HL-60 (cell line): ENCODE measurements at regions not wholly inside any gene's neighbourhood (a gene's known extent, or its start where the extent isn't known, plus 50 kb on each side); places are given as distances from the start of the nearest gene placed in this dataset.
"Not testable (repeated sequence)": the region's sequence is repeated elsewhere in the genome, so short reads cannot be mapped to it uniquely, and the experiment has no call there.

Experiments used
- DNase-seq, 2 experiments: peaks; one replicate each; pipeline ENCODE4 v3.0.0-alpha.2; 2010 to 2020; ENCODE audit warnings: low read depth in 1 of 2, low spot score in 1 of 2
- H3K27ac ChIP-seq: fragments of 250-450 bp; sonication (Bioruptor Pico); replicated peaks from 2 replicates; pipeline ENCODE4 v1.5.1; 2020; ENCODE audit warnings: mild to moderate bottlenecking, moderate library complexity
- H3K27me3 ChIP-seq: fragments of 250-450 bp; sonication (Bioruptor Pico); 2 replicates; pipeline ENCODE4 v1.5.1; 2021; ENCODE audit warnings: mild to moderate bottlenecking, moderate library complexity; ENCODE audit not compliant: insufficient read depth, poor library complexity, severe bottlenecking
- H3K4me3 ChIP-seq: replicated peaks from 2 replicates; pipeline ENCODE4 v1.5.1; 2011; ENCODE audit warnings: mild to moderate bottlenecking, control low read depth, low read length; ENCODE audit not compliant: insufficient read depth
- GABPA ChIP-seq: IDR thresholded peaks from 2 replicates; pipeline ENCODE4 v1.6.1; 2012; ENCODE audit warnings: low read depth
- POLR2AphosphoS5 ChIP-seq: IDR thresholded peaks from 2 replicates; pipeline ENCODE4 v1.6.1; 2012; ENCODE audit warnings: low read depth
- SPI1 ChIP-seq: IDR thresholded peaks from 2 replicates; pipeline ENCODE4 v1.6.1; 2012; ENCODE audit warnings: low read depth, mild to moderate bottlenecking, borderline replicate concordance
- TF ChIP-seq, protein P1 (sequence below): IDR thresholded peaks from 2 replicates; pipeline ENCODE4 v1.6.1; 2012; ENCODE audit warnings: low read depth; ENCODE audit not compliant: insufficient replicate concordance
- TF ChIP-seq, protein P2 (sequence below): IDR thresholded peaks from one replicate; pipeline ENCODE4 v1.5.1; 2011; ENCODE audit warnings: low read length, control low read depth, inconsistent platforms; ENCODE audit not compliant: insufficient read depth

DNA sequence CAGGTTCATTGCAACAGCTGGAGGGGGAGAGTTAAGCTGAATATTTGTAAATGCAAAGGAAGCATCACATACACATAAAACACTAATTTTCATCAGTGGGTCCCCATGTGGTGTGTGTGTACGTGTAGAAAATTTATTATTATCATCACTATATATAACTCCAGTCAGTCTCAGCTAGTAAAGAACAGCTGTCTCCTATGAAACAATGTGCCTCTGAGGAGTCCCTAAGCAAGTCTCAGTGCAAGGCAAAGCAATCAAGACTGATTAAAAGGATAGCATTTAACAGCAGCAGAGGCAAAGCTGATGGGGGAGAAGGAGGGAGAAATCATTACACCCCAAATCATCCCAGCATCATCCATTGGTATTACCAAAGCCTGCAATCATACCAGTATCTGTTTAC lies 104.2 kb upstream of the MARCHF11 start:
- Histone ChIP-seq H3K27me3 (no peaks in the 10 kb centered on the region), H3K4me3 (no peak overlapping the region), H3K27ac (no peak overlapping the region)
- no peak for DNase-seq
- TF ChIP-seq, protein P1, sequence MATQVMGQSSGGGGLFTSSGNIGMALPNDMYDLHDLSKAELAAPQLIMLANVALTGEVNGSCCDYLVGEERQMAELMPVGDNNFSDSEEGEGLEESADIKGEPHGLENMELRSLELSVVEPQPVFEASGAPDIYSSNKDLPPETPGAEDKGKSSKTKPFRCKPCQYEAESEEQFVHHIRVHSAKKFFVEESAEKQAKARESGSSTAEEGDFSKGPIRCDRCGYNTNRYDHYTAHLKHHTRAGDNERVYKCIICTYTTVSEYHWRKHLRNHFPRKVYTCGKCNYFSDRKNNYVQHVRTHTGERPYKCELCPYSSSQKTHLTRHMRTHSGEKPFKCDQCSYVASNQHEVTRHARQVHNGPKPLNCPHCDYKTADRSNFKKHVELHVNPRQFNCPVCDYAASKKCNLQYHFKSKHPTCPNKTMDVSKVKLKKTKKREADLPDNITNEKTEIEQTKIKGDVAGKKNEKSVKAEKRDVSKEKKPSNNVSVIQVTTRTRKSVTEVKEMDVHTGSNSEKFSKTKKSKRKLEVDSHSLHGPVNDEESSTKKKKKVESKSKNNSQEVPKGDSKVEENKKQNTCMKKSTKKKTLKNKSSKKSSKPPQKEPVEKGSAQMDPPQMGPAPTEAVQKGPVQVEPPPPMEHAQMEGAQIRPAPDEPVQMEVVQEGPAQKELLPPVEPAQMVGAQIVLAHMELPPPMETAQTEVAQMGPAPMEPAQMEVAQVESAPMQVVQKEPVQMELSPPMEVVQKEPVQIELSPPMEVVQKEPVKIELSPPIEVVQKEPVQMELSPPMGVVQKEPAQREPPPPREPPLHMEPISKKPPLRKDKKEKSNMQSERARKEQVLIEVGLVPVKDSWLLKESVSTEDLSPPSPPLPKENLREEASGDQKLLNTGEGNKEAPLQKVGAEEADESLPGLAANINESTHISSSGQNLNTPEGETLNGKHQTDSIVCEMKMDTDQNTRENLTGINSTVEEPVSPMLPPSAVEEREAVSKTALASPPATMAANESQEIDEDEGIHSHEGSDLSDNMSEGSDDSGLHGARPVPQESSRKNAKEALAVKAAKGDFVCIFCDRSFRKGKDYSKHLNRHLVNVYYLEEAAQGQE = no peak
- TF ChIP-seq, protein P2, sequence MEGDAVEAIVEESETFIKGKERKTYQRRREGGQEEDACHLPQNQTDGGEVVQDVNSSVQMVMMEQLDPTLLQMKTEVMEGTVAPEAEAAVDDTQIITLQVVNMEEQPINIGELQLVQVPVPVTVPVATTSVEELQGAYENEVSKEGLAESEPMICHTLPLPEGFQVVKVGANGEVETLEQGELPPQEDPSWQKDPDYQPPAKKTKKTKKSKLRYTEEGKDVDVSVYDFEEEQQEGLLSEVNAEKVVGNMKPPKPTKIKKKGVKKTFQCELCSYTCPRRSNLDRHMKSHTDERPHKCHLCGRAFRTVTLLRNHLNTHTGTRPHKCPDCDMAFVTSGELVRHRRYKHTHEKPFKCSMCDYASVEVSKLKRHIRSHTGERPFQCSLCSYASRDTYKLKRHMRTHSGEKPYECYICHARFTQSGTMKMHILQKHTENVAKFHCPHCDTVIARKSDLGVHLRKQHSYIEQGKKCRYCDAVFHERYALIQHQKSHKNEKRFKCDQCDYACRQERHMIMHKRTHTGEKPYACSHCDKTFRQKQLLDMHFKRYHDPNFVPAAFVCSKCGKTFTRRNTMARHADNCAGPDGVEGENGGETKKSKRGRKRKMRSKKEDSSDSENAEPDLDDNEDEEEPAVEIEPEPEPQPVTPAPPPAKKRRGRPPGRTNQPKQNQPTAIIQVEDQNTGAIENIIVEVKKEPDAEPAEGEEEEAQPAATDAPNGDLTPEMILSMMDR = no peak
- no peak for TF ChIP-seq GABPA
- TF ChIP-seq POLR2AphosphoS5 = no peak
- TF ChIP-seq SPI1 = no peak

DNA sequence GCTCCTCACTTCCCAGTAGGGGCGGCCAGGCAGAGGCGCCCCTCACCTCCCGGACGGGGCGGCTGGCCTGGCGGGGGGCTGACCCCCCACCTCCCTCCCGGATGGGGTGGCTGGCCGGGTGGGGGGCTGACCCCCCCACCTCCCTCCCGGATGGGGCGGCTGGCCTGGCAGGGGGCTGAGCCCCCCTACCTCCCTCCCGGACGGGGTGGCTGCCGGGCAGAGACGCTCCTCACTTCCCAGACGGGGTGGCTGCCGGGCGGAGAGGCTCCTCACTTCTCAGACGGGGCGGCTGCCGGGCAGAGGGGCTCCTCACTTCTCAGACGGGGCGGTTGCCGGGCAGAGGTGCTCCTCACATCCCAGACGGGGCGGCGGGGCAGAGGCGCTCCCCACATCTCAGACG lies 97.3 kb upstream of the MARCHF11 start:
- DNase-seq, H3K27ac ChIP-seq, H3K4me3 ChIP-seq, H3K27me3 ChIP-seq: not testable (repeated sequence)

DNA sequence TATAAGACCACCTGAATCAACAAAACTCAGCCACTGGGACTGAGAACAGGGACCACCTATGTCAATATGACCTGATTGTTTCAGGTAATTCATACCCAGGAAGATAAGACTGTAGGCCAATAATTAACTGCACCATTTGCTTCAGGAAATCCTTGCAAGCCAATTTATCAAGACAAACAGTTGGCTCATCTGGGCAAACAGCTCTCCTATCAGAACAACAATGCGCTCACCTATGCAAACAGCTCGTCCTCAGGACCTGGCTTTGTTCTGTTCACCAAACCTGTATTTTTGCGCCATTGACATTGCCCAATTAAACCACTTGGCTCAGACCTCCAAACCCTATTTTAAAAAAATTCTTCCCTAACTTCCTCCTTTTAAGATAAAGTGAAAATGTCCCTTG lies 92.3 kb upstream of the MARCHF11 start:
- no peak overlapping the region for H3K4me3 ChIP-seq
- no peak overlapping the region for H3K27ac ChIP-seq
- TF ChIP-seq SPI1 = peak; percentile 1; the same call in 1 of the 2 replicates
- TF ChIP-seq, protein P2 = no peak
- no peaks in the 10 kb centered on the region for H3K27me3 ChIP-seq
- peak in 1 of 2 experiments; percentile 18 for DNase-seq

DNA sequence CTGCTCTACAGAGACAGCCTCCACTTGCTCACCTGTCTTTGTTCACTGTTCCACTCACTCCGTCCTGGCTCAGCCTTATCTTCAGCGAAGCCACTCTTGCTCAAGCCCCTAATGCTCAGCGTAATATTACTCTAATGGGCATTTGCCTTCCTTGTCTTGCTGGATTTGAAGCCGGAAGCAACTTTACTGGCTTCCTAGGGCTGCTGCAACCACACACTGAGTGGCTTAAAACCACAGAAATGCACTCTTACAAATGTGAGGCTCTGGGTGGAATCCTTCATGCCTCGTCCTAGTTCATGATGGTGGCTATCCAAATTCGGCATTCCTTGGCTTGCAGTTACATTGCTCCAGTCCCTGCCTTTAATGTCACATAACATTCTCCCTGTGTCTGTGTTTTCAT lies 85.5 kb upstream of the MARCHF11 start:
- Histone ChIP-seq H3K27me3 (no peaks in the 10 kb centered on the region), H3K27ac (no peak overlapping the region), H3K4me3 (no peak overlapping the region)
- no peak for DNase-seq
- TF ChIP-seq, protein P2 = no peak
- no peak for TF ChIP-seq GABPA
- no peak for TF ChIP-seq SPI1
- TF ChIP-seq, protein P1 = no peak
- TF ChIP-seq POLR2AphosphoS5 = no peak
